ENCODE measurements at regions not wholly inside any gene's neighbourhood (a gene's known extent, or its start where the extent isn't known, plus 50 kb on each side); places are given as distances from the start of the nearest gene placed in this dataset.

- no peak overlapping the region for H3K4me3 ChIP-seq (replicated peaks in 1 of 3; ENCODE audit: insufficient read depth in 1 of 3, low read depth in 1 of 3, low read length in 3 of 3)
- H3K9ac ChIP-seq (replicated peaks; ENCODE audit: extremely low read depth, insufficient read depth, low read length), result no peak overlapping the region
- H3K9me3 ChIP-seq (replicated peaks; ENCODE audit: control insufficient read depth, insufficient read depth, low read length), result no peaks in the 10 kb centered on the region
- DNase-seq (ENCODE audit: low read depth, low spot score) (no peak), FAIRE-seq (no peak)
- intact Hi-C loops (cut with micrococcal nuclease), result no loop called here
- POLR2A ChIA-PET, result no interaction called here
- no peaks in the 10 kb centered on the region for H4K20me1 ChIP-seq (replicated peaks; ENCODE audit: control insufficient read depth, extremely low read depth, insufficient read depth, low read length)
- CTCF ChIA-PET, result no interaction called here
- H3K79me2 ChIP-seq (ENCODE audit: control insufficient read depth, insufficient read depth, low read length), result no peaks in the 10 kb centered on the region
- no peaks in the 10 kb centered on the region for H3K27me3 ChIP-seq (ENCODE audit: control insufficient read depth in 2 of 2, insufficient read depth in 2 of 2, low read length in 2 of 2)
- H3K4me1 ChIP-seq (ENCODE audit: control insufficient read depth, extremely low read depth, insufficient read depth, low read length), result no peaks in the 10 kb centered on the region
- no peak for TF ChIP-seq MAX (IDR thresholded peaks at IDR 0.05; ENCODE audit: insufficient read depth, insufficient read length)
- no peak for TF ChIP-seq POLR2A (IDR thresholded peaks at IDR 0.05; ENCODE audit: low read depth, low read length)
- no peak for TF ChIP-seq EZH2 (IDR thresholded peaks at IDR 0.05; ENCODE audit: borderline replicate concordance, low read depth, low read length, severe bottlenecking)
- TF ChIP-seq GATA2 (IDR thresholded peaks at IDR 0.05; ENCODE audit: insufficient read depth, insufficient read length, low read depth, low read length), result no peak
- TF ChIP-seq JUN (IDR thresholded peaks at IDR 0.05; ENCODE audit: borderline replicate concordance, insufficient read depth, insufficient read length, low read depth), result no peak
- no peak for TF ChIP-seq POLR2AphosphoS5 (IDR thresholded peaks at IDR 0.05; ENCODE audit: insufficient read depth, low read depth, low read length)
- TF ChIP-seq FOS (IDR thresholded peaks at IDR 0.05; ENCODE audit: borderline replicate concordance, insufficient read depth, low read length), result no peak
- no peak for TF ChIP-seq MYC (IDR thresholded peaks at IDR 0.05; ENCODE audit: low read depth, low read length)
- TF ChIP-seq CTCF (IDR thresholded peaks at IDR 0.05; ENCODE audit: extremely low read depth in 1 of 2, insufficient read depth in 1 of 2, low read depth in 1 of 2, low read length in 2 of 2), result no peak
- BruUV-seq (replicated peaks), result no TSS peak
- H2AFZ ChIP-seq (ENCODE audit: low read depth, low read length), result no peak overlapping the region
- H3K9me1 ChIP-seq (replicated peaks; ENCODE audit: control insufficient read depth, extremely low read depth, insufficient read depth, low read length), result no peaks in the 10 kb centered on the region
- dilution Hi-C loops (cut with MboI; ENCODE audit: extremely low pct_ligation_motif_present, low sequenced_read_pairs), result no loop called here
- no peak overlapping the region for H3K4me2 ChIP-seq (ENCODE audit: insufficient read depth, low read length)
- H3K36me3 ChIP-seq (ENCODE audit: control insufficient read depth in 2 of 2, extremely low read depth in 1 of 2, insufficient read depth in 2 of 2, low read length in 2 of 2), result no peaks in the 10 kb centered on the region
- H3K27ac ChIP-seq (ENCODE audit: insufficient read depth, low read depth, low read length), result no peak overlapping the region
Measured at GRCh38 chr20:63141531-63141930, 74.4 kb downstream of the YTHDF1 start.
